ENCODE measurements at regions not wholly inside any gene's neighbourhood (a gene's known extent, or its start where the extent isn't known, plus 50 kb on each side); places are given as distances from the start of the nearest gene placed in this dataset.
"Not testable (repeated sequence)": the region's sequence is repeated elsewhere in the genome, so short reads cannot be mapped to it uniquely, and the experiment has no call there.

- no peak for DNase-seq (ENCODE audit: low spot score)
Measured at GRCh38 chr1:64318428-64318827, 115.0 kb downstream of the UBE2U start.

- DNase-seq (ENCODE audit: low spot score), result no peak
Measured at GRCh38 chr1:64320007-64320406, 116.6 kb downstream of the UBE2U start.

- DNase-seq (ENCODE audit: low spot score), result no peak
Measured at GRCh38 chr1:64320470-64320869, 117.0 kb downstream of the UBE2U start.

- no peak for DNase-seq (ENCODE audit: low spot score)
Measured at GRCh38 chr1:64320922-64321614, 117.6 kb downstream of the UBE2U start.

- no peak for DNase-seq (ENCODE audit: low spot score)
Measured at GRCh38 chr1:64323054-64323453, 119.6 kb downstream of the UBE2U start.

GRCh38 chr1:64323882-64324281 is 120.5 kb downstream of the UBE2U start:
- no peak for DNase-seq (ENCODE audit: low spot score)

- DNase-seq (ENCODE audit: low spot score), result no peak
Measured at GRCh38 chr1:64325856-64326255, 122.4 kb downstream of the UBE2U start.

GRCh38 chr1:64327119-64327518 is 123.7 kb downstream of the UBE2U start:
- no peak for DNase-seq (ENCODE audit: low spot score)

GRCh38 chr1:64328193-64328592 is 124.8 kb downstream of the UBE2U start:
- no peak for DNase-seq (ENCODE audit: low spot score)

GRCh38 chr1:64330839-64331238 is 127.4 kb downstream of the UBE2U start:
- no peak for DNase-seq (ENCODE audit: low spot score)

GRCh38 chr1:64335636-64336035 is 132.2 kb downstream of the UBE2U start:
- DNase-seq (ENCODE audit: low spot score), result no peak

- no peak for DNase-seq (ENCODE audit: low spot score)
Measured at GRCh38 chr1:64337475-64337874, 132.5 kb upstream of the CACHD1 start.

- no peak for DNase-seq (ENCODE audit: low spot score)
Measured at GRCh38 chr1:64337926-64338325, 132.0 kb upstream of the CACHD1 start.

- no peak for DNase-seq (ENCODE audit: low spot score)
Measured at GRCh38 chr1:64340361-64340760, 129.6 kb upstream of the CACHD1 start.

GRCh38 chr1:64343105-64343822 is 126.7 kb upstream of the CACHD1 start:
- DNase-seq (ENCODE audit: low spot score), result peak; percentile 30

GRCh38 chr1:64343823-64344190 is 126.1 kb upstream of the CACHD1 start:
- no peak for DNase-seq (ENCODE audit: low spot score)

GRCh38 chr1:64348270-64348960 is 121.5 kb upstream of the CACHD1 start:
- DNase-seq (ENCODE audit: low spot score), result no peak

GRCh38 chr1:64348961-64349648 is 120.8 kb upstream of the CACHD1 start:
- no peak for DNase-seq (ENCODE audit: low spot score)

- DNase-seq (ENCODE audit: low spot score), result not testable (repeated sequence)
Measured at GRCh38 chr1:64355534-64355933, 114.4 kb upstream of the CACHD1 start.

- DNase-seq (ENCODE audit: low spot score), result no peak
Measured at GRCh38 chr1:64356636-64357256, 113.2 kb upstream of the CACHD1 start.

GRCh38 chr1:64357422-64357821 is 112.5 kb upstream of the CACHD1 start:
- no peak for DNase-seq (ENCODE audit: low spot score)

- no peak for DNase-seq (ENCODE audit: low spot score)
Measured at GRCh38 chr1:64358692-64359091, 111.2 kb upstream of the CACHD1 start.
